Mesenchymal stem cell (in vitro differentiated cells and primary cell): ENCODE measurements at regions not wholly inside any gene's neighbourhood (a gene's known extent, or its start where the extent isn't known, plus 50 kb on each side); places are given as distances from the start of the nearest gene placed in this dataset.
A peak's percentile ranks its signal among the peaks of the same experiment; 100 is the strongest.

Experiments used
- DNase-seq: peaks from one replicate; pipeline ENCODE4 v3.0.0-alpha.2; 2013
- H2AFZ ChIP-seq: one replicate; pipeline ENCODE4 v1.6.1; 2013; ENCODE audit warnings: low read depth, mild to moderate bottlenecking, control low read depth, inconsistent platforms, low read length, moderate library complexity
- H2AK5ac ChIP-seq: 2 replicates; pipeline ENCODE4 v1.6.1; 2013; ENCODE audit warnings: low read length, moderate library complexity, mild to moderate bottlenecking, inconsistent platforms; ENCODE audit not compliant: severe bottlenecking
- H2BK120ac ChIP-seq: one replicate; pipeline ENCODE4 v1.6.1; 2013; ENCODE audit warnings: low read depth, mild to moderate bottlenecking, inconsistent platforms, low read length, moderate library complexity
- H2BK12ac ChIP-seq, 2 experiments: one replicate each; pipeline ENCODE4 v1.6.1; 2013; ENCODE audit warnings: inconsistent platforms in 2 of 2, low read length in 2 of 2, mild to moderate bottlenecking in 2 of 2, moderate library complexity in 2 of 2, control low read depth in 1 of 2
- H2BK15ac ChIP-seq: one replicate; pipeline ENCODE4 v1.6.1; 2013; ENCODE audit warnings: mild to moderate bottlenecking, low read depth, inconsistent platforms; ENCODE audit not compliant: poor library complexity, severe bottlenecking
- H2BK5ac ChIP-seq: 2 replicates; pipeline ENCODE4 v1.6.1; 2013; ENCODE audit warnings: low read depth, mild to moderate bottlenecking, low read length, control low read depth, inconsistent platforms; ENCODE audit not compliant: poor library complexity, severe bottlenecking
- H3K14ac ChIP-seq, 2 experiments: one replicate each; pipeline ENCODE4 v1.6.1; 2013; ENCODE audit warnings: inconsistent platforms in 2 of 2, low read length in 2 of 2, control low read depth in 1 of 2, mild to moderate bottlenecking in 1 of 2, moderate library complexity in 1 of 2
- H3K18ac ChIP-seq, 2 experiments: one replicate each; pipeline ENCODE4 v1.6.1; 2013; ENCODE audit warnings: inconsistent platforms in 2 of 2, low read length in 2 of 2, control low read depth in 1 of 2, low read depth in 1 of 2, mild to moderate bottlenecking in 1 of 2
- H3K23ac ChIP-seq, 2 experiments: one replicate each; pipeline ENCODE4 v1.6.1; 2013; ENCODE audit warnings: inconsistent platforms in 2 of 2, low read length in 2 of 2, mild to moderate bottlenecking in 2 of 2, moderate library complexity in 2 of 2, control low read depth in 1 of 2
- H3K27ac ChIP-seq: 2 replicates; pipeline ENCODE4 v1.5.1; 2013; ENCODE audit warnings: mild to moderate bottlenecking, moderate library complexity, low read length, control low read depth, inconsistent platforms; ENCODE audit not compliant: poor library complexity, severe bottlenecking
- H3K27me3 ChIP-seq, 2 experiments: 2 replicates each; pipeline versions ENCODE4 v1.6.1 to v1.7.0; 2013; ENCODE audit warnings: low read length in 2 of 2, mild to moderate bottlenecking in 2 of 2, moderate library complexity in 2 of 2, control low read depth in 1 of 2, inconsistent platforms in 1 of 2; ENCODE audit not compliant: control insufficient read depth in 1 of 2, insufficient read depth in 1 of 2
- H3K36me3 ChIP-seq, 2 experiments: 2 replicates each; pipeline versions ENCODE4 v1.6.1 to v1.7.0; 2013; ENCODE audit warnings: low read length in 2 of 2, control low read depth in 1 of 2, inconsistent platforms in 1 of 2, low read depth in 1 of 2, mild to moderate bottlenecking in 1 of 2; ENCODE audit not compliant: insufficient read depth in 2 of 2, control insufficient read depth in 1 of 2
- H3K4ac ChIP-seq, 2 experiments: one replicate each; pipeline ENCODE4 v1.6.1; 2013; ENCODE audit warnings: inconsistent platforms in 2 of 2, low read length in 2 of 2, mild to moderate bottlenecking in 2 of 2, moderate library complexity in 2 of 2, control low read depth in 1 of 2, low read depth in 1 of 2
- H3K4me1 ChIP-seq: 2 replicates; pipeline ENCODE4 v1.6.1; 2013; ENCODE audit warnings: low read depth, low read length, control low read depth; ENCODE audit not compliant: control insufficient read depth, insufficient read depth
- H3K4me2 ChIP-seq: 2 replicates; pipeline ENCODE4 v1.6.1; 2013; ENCODE audit warnings: low read length, mild to moderate bottlenecking, inconsistent platforms; ENCODE audit not compliant: poor library complexity, severe bottlenecking
- H3K4me3 ChIP-seq, 2 experiments: 2 replicates each; pipeline versions ENCODE4 v1.5.1 to v1.7.0; 2013; ENCODE audit warnings: low read length in 2 of 2, mild to moderate bottlenecking in 2 of 2, control low read depth in 1 of 2, low read depth in 1 of 2; ENCODE audit not compliant: insufficient read depth in 1 of 2
- H3K79me1 ChIP-seq: replicated peaks from 2 replicates; pipeline ENCODE4 v1.6.1; 2013; ENCODE audit warnings: mild to moderate bottlenecking, control low read depth, low read length, inconsistent platforms; ENCODE audit not compliant: poor library complexity, severe bottlenecking
- H3K9ac ChIP-seq: 2 replicates; pipeline ENCODE4 v1.7.0; 2013; ENCODE audit warnings: mild to moderate bottlenecking, low read length, moderate library complexity
- H3K9me3 ChIP-seq: 2 replicates; pipeline ENCODE4 v1.7.0; 2013; ENCODE audit warnings: mild to moderate bottlenecking, low read length; ENCODE audit not compliant: control insufficient read depth
- H4K8ac ChIP-seq: one replicate; pipeline ENCODE4 v1.6.1; 2013; ENCODE audit warnings: inconsistent platforms, mild to moderate bottlenecking, low read length, moderate library complexity
- H4K91ac ChIP-seq: one replicate; pipeline ENCODE4 v1.6.1; 2013; ENCODE audit warnings: mild to moderate bottlenecking, low read length, inconsistent platforms
- WGBS: methylation state at CpG from one replicate; pipeline ENCODE4 v1.1.7; 2013; ENCODE audit warnings: mixed read lengths; 5-methylcytosine and 5-hydroxymethylcytosine counted together

- H2BK15ac ChIP-seq: no peak overlapping the region
- WGBS: 84% methylated on average over 5 of the region's 5 CpGs
- H3K36me3 ChIP-seq: no peaks in the 10 kb centered on the region
Observed at GRCh38 chr10:118977022-118977599, 52.4 kb upstream of the NANOS1 start.

GRCh38 chr10:118977835-118978234 lies 51.7 kb upstream of the NANOS1 start:
- H2BK120ac ChIP-seq: no peak overlapping the region
- H3K4ac ChIP-seq: no peak overlapping the region
- H3K14ac ChIP-seq: no peak overlapping the region
- H3K9me3 ChIP-seq: peaks cover 13% of the 10 kb centered on the region
- H3K27ac ChIP-seq: no peak overlapping the region
- H2BK12ac ChIP-seq: no peak overlapping the region
- H2AK5ac ChIP-seq: no peak overlapping the region
- H3K9ac ChIP-seq: no peak overlapping the region
- no peaks in the 10 kb centered on the region for H3K36me3 ChIP-seq
- H3K79me1 ChIP-seq: no peaks in the 10 kb centered on the region
- H3K23ac ChIP-seq: no peak overlapping the region
- no peak overlapping the region for H4K8ac ChIP-seq
- H3K4me1 ChIP-seq: peaks cover 2% of the 10 kb centered on the region
- DNase-seq: no peak
- no peak overlapping the region for H3K18ac ChIP-seq
- H4K91ac ChIP-seq: no peak overlapping the region
- no peak overlapping the region for H2BK5ac ChIP-seq
- no peak overlapping the region for H2BK15ac ChIP-seq
- H3K27me3 ChIP-seq: peaks cover 6 to 26% of the 10 kb centered on the region in 2 experiments
- H3K4me3 ChIP-seq: no peak overlapping the region
- H2AFZ ChIP-seq: no peak overlapping the region
- no peak overlapping the region for H3K4me2 ChIP-seq
- WGBS: 75% methylated on average over 13 of the region's 13 CpGs

More at GRCh38 chr10:118977022-118977599, 52.4 kb upstream of the NANOS1 start:
- Histone ChIP-seq H3K9me3 (peaks cover 13% of the 10 kb centered on the region), H3K4ac (no peak overlapping the region), H2BK12ac (no peak overlapping the region), H3K14ac (no peak overlapping the region), H2BK120ac (no peak overlapping the region), H3K4me2 (no peak overlapping the region), H4K91ac (no peak overlapping the region), H3K4me3 (no peak overlapping the region), H3K9ac (no peak overlapping the region), H2AFZ (no peak overlapping the region), H3K79me1 (no peaks in the 10 kb centered on the region), H3K23ac (no peak overlapping the region), H3K4me1 (peaks cover 2% of the 10 kb centered on the region), H3K27me3 (peaks cover 6 to 28% of the 10 kb centered on the region in 2 experiments), H3K27ac (no peak overlapping the region), H2BK5ac (no peak overlapping the region), H4K8ac (no peak overlapping the region), H2AK5ac (no peak overlapping the region), H3K18ac (no peak overlapping the region)
- no peak for DNase-seq

GRCh38 chr10:118978316-118978997 lies 51.1 kb upstream of the NANOS1 start:
- peak overlapping the region in 1 of 2 experiments; percentile 25 for H2BK12ac ChIP-seq
- 80% methylated on average over 14 of the region's 14 CpGs for WGBS
- H2BK15ac ChIP-seq: no peak overlapping the region

GRCh38 chr10:118978998-118979350 lies 50.5 kb upstream of the NANOS1 start:
- Histone ChIP-seq H3K23ac (no peak overlapping the region), H3K9me3 (peaks cover 3% of the 10 kb centered on the region), H2BK12ac (no peak overlapping the region), H2AFZ (no peak overlapping the region), H3K27me3 (peaks cover 6 to 26% of the 10 kb centered on the region in 2 experiments), H3K14ac (no peak overlapping the region), H4K91ac (no peak overlapping the region), H3K36me3 (no peaks in the 10 kb centered on the region), H3K9ac (no peak overlapping the region), H3K79me1 (no peaks in the 10 kb centered on the region), H4K8ac (no peak overlapping the region), H2BK5ac (no peak overlapping the region), H2BK15ac (no peak overlapping the region), H3K4me3 (no peak overlapping the region), H3K4me2 (no peak overlapping the region), H3K4ac (no peak overlapping the region), H3K18ac (no peak overlapping the region), H2BK120ac (no peak overlapping the region), H3K4me1 (peaks cover 2% of the 10 kb centered on the region), H3K27ac (no peak overlapping the region), H2AK5ac (no peak overlapping the region)
- WGBS: 95% methylated on average over 6 of the region's 6 CpGs
- no peak for DNase-seq

More at GRCh38 chr10:118978316-118978997, 51.1 kb upstream of the NANOS1 start:
- H3K79me1 ChIP-seq: no peaks in the 10 kb centered on the region
- no peak overlapping the region for H3K4me2 ChIP-seq
- no peak overlapping the region for H3K14ac ChIP-seq
- H3K27me3 ChIP-seq: peaks cover 6 to 26% of the 10 kb centered on the region in 2 experiments
- no peak overlapping the region for H3K27ac ChIP-seq
- no peak overlapping the region for H3K23ac ChIP-seq
- H4K91ac ChIP-seq: no peak overlapping the region
- H3K4ac ChIP-seq: no peak overlapping the region
- H2AFZ ChIP-seq: no peak overlapping the region
- no peak overlapping the region for H3K4me3 ChIP-seq
- H2BK5ac ChIP-seq: no peak overlapping the region
- peaks cover 2% of the 10 kb centered on the region for H3K4me1 ChIP-seq
- no peak overlapping the region for H3K9ac ChIP-seq
- no peak for DNase-seq
- H3K18ac ChIP-seq: no peak overlapping the region
- H4K8ac ChIP-seq: no peak overlapping the region
- no peak overlapping the region for H2BK120ac ChIP-seq
- H2AK5ac ChIP-seq: no peak overlapping the region
- H3K36me3 ChIP-seq: no peaks in the 10 kb centered on the region
- H3K9me3 ChIP-seq: peaks cover 8% of the 10 kb centered on the region
